Trophoblast cell (in vitro differentiated cells and primary cell): ENCODE measurements at regions not wholly inside any gene's neighbourhood (a gene's known extent, or its start where the extent isn't known, plus 50 kb on each side); places are given as distances from the start of the nearest gene placed in this dataset.
"Not testable (repeated sequence)": the region's sequence is repeated elsewhere in the genome, so short reads cannot be mapped to it uniquely, and the experiment has no call there.

Source experiments
- DNase-seq, 2 donors: peaks; one replicate each; pipeline ENCODE4 v3.0.0-alpha.2; 2016
- H2AFZ ChIP-seq: 2 replicates; pipeline ENCODE4 v1.6.1; 2013; ENCODE audit warnings: low read length, moderate library complexity, mild to moderate bottlenecking; ENCODE audit not compliant: insufficient read depth, poor library complexity
- H2AK5ac ChIP-seq: 2 replicates; pipeline ENCODE4 v1.6.1; 2013; ENCODE audit warnings: mild to moderate bottlenecking, low read length
- H2BK120ac ChIP-seq: 2 replicates; pipeline ENCODE4 v1.6.1; 2013; ENCODE audit warnings: low read length, mild to moderate bottlenecking, moderate library complexity; ENCODE audit not compliant: insufficient read depth, poor library complexity
- H2BK12ac ChIP-seq: 2 replicates; pipeline ENCODE4 v1.6.1; 2013; ENCODE audit warnings: mild to moderate bottlenecking, low read length, moderate library complexity
- H2BK5ac ChIP-seq: 2 replicates; pipeline ENCODE4 v1.6.1; 2013; ENCODE audit warnings: low read length, low read depth, moderate library complexity, mild to moderate bottlenecking; ENCODE audit not compliant: poor library complexity
- H3K14ac ChIP-seq: 2 replicates; pipeline ENCODE4 v1.6.1; 2013; ENCODE audit warnings: mild to moderate bottlenecking, low read length
- H3K18ac ChIP-seq: 2 replicates; pipeline ENCODE4 v1.6.1; 2013; ENCODE audit warnings: mild to moderate bottlenecking, low read length
- H3K23ac ChIP-seq: 2 replicates; pipeline ENCODE4 v1.6.1; 2013; ENCODE audit warnings: low read length
- H3K27ac ChIP-seq: 2 replicates; pipeline ENCODE4 v1.5.1; 2013; ENCODE audit warnings: low read depth, mild to moderate bottlenecking, inconsistent platforms, low read length, moderate library complexity
- H3K27me3 ChIP-seq: 2 replicates; pipeline ENCODE4 v1.6.1; 2013; ENCODE audit warnings: inconsistent platforms, mild to moderate bottlenecking, low read length, moderate library complexity; ENCODE audit not compliant: insufficient read depth
- H3K36me3 ChIP-seq, 2 experiments: 1 replicate in 1 of 2; 2 replicates in 1 of 2; pipeline ENCODE4 v1.6.1; 2013; ENCODE audit warnings: low read length in 2 of 2, mild to moderate bottlenecking in 2 of 2, moderate library complexity in 1 of 2; ENCODE audit not compliant: insufficient read depth in 2 of 2, control insufficient read depth in 1 of 2
- H3K4ac ChIP-seq: 2 replicates; pipeline ENCODE4 v1.6.1; 2013; ENCODE audit warnings: low read depth, mild to moderate bottlenecking, low read length, moderate library complexity
- H3K4me1 ChIP-seq, 2 experiments: 1 replicate in 1 of 2; 2 replicates in 1 of 2; pipeline ENCODE4 v1.6.1; 2013; ENCODE audit warnings: low read length in 2 of 2, mild to moderate bottlenecking in 2 of 2, moderate library complexity in 1 of 2; ENCODE audit not compliant: insufficient read depth in 2 of 2, control insufficient read depth in 1 of 2
- H3K4me2 ChIP-seq: 2 replicates; pipeline ENCODE4 v1.6.1; 2013; ENCODE audit warnings: inconsistent platforms, mild to moderate bottlenecking, low read length, moderate library complexity
- H3K4me3 ChIP-seq: 2 replicates; pipeline ENCODE4 v1.5.1; 2013; ENCODE audit warnings: mild to moderate bottlenecking, low read depth, low read length, inconsistent platforms
- H3K79me1 ChIP-seq: one replicate; pipeline ENCODE4 v1.6.1; 2013; ENCODE audit warnings: low read length
- H3K79me2 ChIP-seq: 2 replicates; pipeline ENCODE4 v1.6.1; 2013; ENCODE audit warnings: low read length, mild to moderate bottlenecking; ENCODE audit not compliant: control insufficient read depth, insufficient read depth, poor library complexity
- H3K9ac ChIP-seq: 2 replicates; pipeline ENCODE4 v1.6.1; 2013; ENCODE audit warnings: mild to moderate bottlenecking, low read length
- H3K9me3 ChIP-seq: 2 replicates; pipeline ENCODE4 v1.6.1; 2013; ENCODE audit warnings: low read depth, mild to moderate bottlenecking, control low read depth, inconsistent platforms, low read length; ENCODE audit not compliant: insufficient read depth
- H4K12ac ChIP-seq: 2 replicates; pipeline ENCODE4 v1.6.1; 2013; ENCODE audit warnings: low read depth, mild to moderate bottlenecking, low read length, moderate library complexity
- H4K8ac ChIP-seq: 2 replicates; pipeline ENCODE4 v1.6.1; 2013; ENCODE audit warnings: low read depth, mild to moderate bottlenecking, low read length, moderate library complexity
- H4K91ac ChIP-seq: one replicate; pipeline ENCODE4 v1.6.1; 2013; ENCODE audit warnings: low read depth, mild to moderate bottlenecking, low read length, moderate library complexity
- WGBS: extraction: QIAGEN DNeasy Blood & Tissue Kit; methylation state at CpG from one replicate; pipeline ENCODE4 v1.1.7; 2013; ENCODE audit warnings: missing lambda C conversion rate; ENCODE audit not compliant: insufficient read length, insufficient coverage; ENCODE audit errors: extremely low coverage; 5-methylcytosine and 5-hydroxymethylcytosine counted together

- H3K23ac ChIP-seq, H3K4me2 ChIP-seq, H3K4me1 ChIP-seq, H4K8ac ChIP-seq, H4K12ac ChIP-seq, H3K79me1 ChIP-seq, H2BK5ac ChIP-seq, H3K9me3 ChIP-seq, H3K4ac ChIP-seq, DNase-seq, H3K18ac ChIP-seq, H2BK120ac ChIP-seq, H2AK5ac ChIP-seq, H3K27me3 ChIP-seq, H3K4me3 ChIP-seq, H2AFZ ChIP-seq, H3K9ac ChIP-seq, H2BK12ac ChIP-seq, H3K79me2 ChIP-seq, H3K27ac ChIP-seq, H4K91ac ChIP-seq, H3K36me3 ChIP-seq, H3K14ac ChIP-seq: not testable (repeated sequence)
- no CpG with 5 or more reads among the region's 6 CpGs for WGBS
Measured at GRCh38 chrY:18869145-18869544, 95.6 kb upstream of the HSFY2 start.

GRCh38 chrY:18866887-18867551 lies 93.5 kb upstream of the HSFY2 start:
- H3K4me2 ChIP-seq, H3K36me3 ChIP-seq, H4K12ac ChIP-seq, H3K23ac ChIP-seq, H3K9me3 ChIP-seq, H3K27ac ChIP-seq, H2BK120ac ChIP-seq, H3K4me3 ChIP-seq, H2BK5ac ChIP-seq, H3K18ac ChIP-seq, H3K79me2 ChIP-seq, H3K79me1 ChIP-seq, H4K91ac ChIP-seq, H3K9ac ChIP-seq, H2AK5ac ChIP-seq, H3K4me1 ChIP-seq, H3K27me3 ChIP-seq, H2AFZ ChIP-seq, H3K14ac ChIP-seq, H3K4ac ChIP-seq, H2BK12ac ChIP-seq, DNase-seq, H4K8ac ChIP-seq: not testable (repeated sequence)
- WGBS = no CpG with 5 or more reads among the region's 3 CpGs

GRCh38 chrY:18860856-18861255 lies 87.3 kb upstream of the HSFY2 start:
- not testable (repeated sequence) for H3K27ac ChIP-seq, H3K9me3 ChIP-seq, H3K14ac ChIP-seq, H2BK12ac ChIP-seq, H2AFZ ChIP-seq, H3K4ac ChIP-seq, H3K4me1 ChIP-seq, H3K27me3 ChIP-seq, H3K18ac ChIP-seq, H3K23ac ChIP-seq, H3K4me2 ChIP-seq, H2BK5ac ChIP-seq, H2BK120ac ChIP-seq, H4K12ac ChIP-seq, H4K91ac ChIP-seq, H3K9ac ChIP-seq, H3K4me3 ChIP-seq, DNase-seq, H3K36me3 ChIP-seq, H4K8ac ChIP-seq, H3K79me2 ChIP-seq, H3K79me1 ChIP-seq, H2AK5ac ChIP-seq
- WGBS = no CpG with 5 or more reads among the region's 3 CpGs

- H3K79me2 ChIP-seq, H2AFZ ChIP-seq, H2AK5ac ChIP-seq, H3K4me3 ChIP-seq, H3K79me1 ChIP-seq, H3K36me3 ChIP-seq, H2BK5ac ChIP-seq, H3K14ac ChIP-seq, H4K91ac ChIP-seq, H3K23ac ChIP-seq, DNase-seq, H2BK120ac ChIP-seq, H3K4me1 ChIP-seq, H3K27ac ChIP-seq, H3K4ac ChIP-seq, H4K8ac ChIP-seq, H3K18ac ChIP-seq, H3K9ac ChIP-seq, H2BK12ac ChIP-seq, H3K27me3 ChIP-seq, H4K12ac ChIP-seq, H3K4me2 ChIP-seq, H3K9me3 ChIP-seq: not testable (repeated sequence)
- WGBS = no CpG with 5 or more reads among the region's 2 CpGs
Measured at GRCh38 chrY:18858484-18859191, 85.1 kb upstream of the HSFY2 start.
